ENCODE measurements at regions not wholly inside any gene's neighbourhood (a gene's known extent, or its start where the extent isn't known, plus 50 kb on each side); places are given as distances from the start of the nearest gene placed in this dataset.
"Not testable (repeated sequence)": the region's sequence is repeated elsewhere in the genome, so short reads cannot be mapped to it uniquely, and the experiment has no call there.

DNA sequence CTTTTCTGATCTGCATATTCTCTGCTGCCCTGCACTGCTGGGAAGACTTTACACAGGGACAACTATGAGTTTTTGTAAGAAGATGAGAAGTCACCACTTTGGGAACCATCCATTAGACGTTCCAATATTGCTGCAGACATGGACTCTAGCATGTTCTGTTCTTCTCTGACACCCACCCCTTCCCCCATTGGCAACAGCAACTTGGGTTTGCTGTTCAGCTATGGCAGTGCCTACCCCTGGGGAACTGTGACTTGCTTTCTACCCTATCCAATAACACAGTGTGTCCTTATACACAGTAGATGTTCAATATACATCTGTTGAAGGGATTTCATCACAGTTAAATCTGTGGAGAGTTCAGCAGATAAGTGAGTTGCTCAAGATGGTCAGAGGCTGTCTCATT lies 4225.1 kb upstream of the OR11H1 start:
- TF ChIP-seq, protein P1, sequence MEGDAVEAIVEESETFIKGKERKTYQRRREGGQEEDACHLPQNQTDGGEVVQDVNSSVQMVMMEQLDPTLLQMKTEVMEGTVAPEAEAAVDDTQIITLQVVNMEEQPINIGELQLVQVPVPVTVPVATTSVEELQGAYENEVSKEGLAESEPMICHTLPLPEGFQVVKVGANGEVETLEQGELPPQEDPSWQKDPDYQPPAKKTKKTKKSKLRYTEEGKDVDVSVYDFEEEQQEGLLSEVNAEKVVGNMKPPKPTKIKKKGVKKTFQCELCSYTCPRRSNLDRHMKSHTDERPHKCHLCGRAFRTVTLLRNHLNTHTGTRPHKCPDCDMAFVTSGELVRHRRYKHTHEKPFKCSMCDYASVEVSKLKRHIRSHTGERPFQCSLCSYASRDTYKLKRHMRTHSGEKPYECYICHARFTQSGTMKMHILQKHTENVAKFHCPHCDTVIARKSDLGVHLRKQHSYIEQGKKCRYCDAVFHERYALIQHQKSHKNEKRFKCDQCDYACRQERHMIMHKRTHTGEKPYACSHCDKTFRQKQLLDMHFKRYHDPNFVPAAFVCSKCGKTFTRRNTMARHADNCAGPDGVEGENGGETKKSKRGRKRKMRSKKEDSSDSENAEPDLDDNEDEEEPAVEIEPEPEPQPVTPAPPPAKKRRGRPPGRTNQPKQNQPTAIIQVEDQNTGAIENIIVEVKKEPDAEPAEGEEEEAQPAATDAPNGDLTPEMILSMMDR (IDR thresholded peaks at IDR 0.05): not testable (repeated sequence)
- TF ChIP-seq POLR2A (IDR thresholded peaks at IDR 0.05): not testable (repeated sequence)
